BLaER1 treated with 17β-estradiol and CSF1 and Interleukin-3, amounts not matched to agents 10 nM and 100 nM (cell line): ENCODE measurements at regions not wholly inside any gene's neighbourhood (a gene's known extent, or its start where the extent isn't known, plus 50 kb on each side); places are given as distances from the start of the nearest gene placed in this dataset.
"Not testable (repeated sequence)": the region's sequence is repeated elsewhere in the genome, so short reads cannot be mapped to it uniquely, and the experiment has no call there.

Source experiments
- H3K27ac ChIP-seq, 11 experiments: shearing (Covaris generic); formaldehyde crosslinking; 2 replicates each; pipeline ENCODE4 v1.8.1; 2022
- H3K27me3 ChIP-seq, 11 experiments: shearing (Covaris generic); formaldehyde crosslinking; 2 replicates each; pipeline ENCODE4 v1.8.1; 2022
- H3K36me3 ChIP-seq, 11 experiments: shearing (Covaris generic); formaldehyde crosslinking; 2 replicates each; pipeline ENCODE4 v1.8.1; 2022
- H3K4me1 ChIP-seq, 10 experiments: shearing (Covaris generic); formaldehyde crosslinking; 2 replicates each; pipeline ENCODE4 v1.8.1; 2022
- H3K4me2 ChIP-seq, 11 experiments: shearing (Covaris generic); formaldehyde crosslinking; 2 replicates each; pipeline ENCODE4 v1.8.1; 2022
- H3K4me3 ChIP-seq, 10 experiments: shearing (Covaris generic); formaldehyde crosslinking; 2 replicates each; pipeline ENCODE4 v1.8.1; 2022
- H3K9ac ChIP-seq, 11 experiments: shearing (Covaris generic); formaldehyde crosslinking; 2 replicates each; pipeline ENCODE4 v1.8.1; 2022
- H3K9me3 ChIP-seq, 11 experiments: shearing (Covaris generic); formaldehyde crosslinking; replicated peaks in 1 of 11; 2 replicates each; pipeline ENCODE4 v1.8.1; 2022
- H4K20me1 ChIP-seq, 11 experiments: shearing (Covaris generic); formaldehyde crosslinking; 2 replicates each; pipeline ENCODE4 v1.8.1; 2022
- Cebpa-rat ChIP-seq, 11 experiments: shearing (Covaris generic); IDR thresholded peaks; 2 replicates each; pipeline ENCODE4 v1.8.1; 2022

- Histone ChIP-seq H3K9me3 (peaks cover 1 to 23% (median 13%) of the 10 kb centered on the region in 11 experiments; a peak in 20 of 22 replicates), H3K27ac (peak overlapping the region in 8 of 11 experiments; percentile 38 to 69 (median 62); a peak in 14 of 22 replicates), H3K4me2 (peak overlapping the region; percentile 3 to 82 (median 59); a peak in 21 of 22 replicates), H3K27me3 (no peaks in the 10 kb centered on the region), H3K36me3 (no peaks in the 10 kb centered on the region), H3K9ac (peak overlapping the region in 4 of 11 experiments; percentile 22 to 39 (median 32); a peak in 5 of 22 replicates), H3K4me3 (no peak overlapping the region), H4K20me1 (no peaks in the 10 kb centered on the region), H3K4me1 (peaks cover 8 to 21% (median 14%) of the 10 kb centered on the region in 10 experiments)
- TF ChIP-seq Cebpa-rat (IDR thresholded peaks at IDR 0.05), result peak in 5 of 11 experiments; percentile 18 to 44 (median 30); a peak in 3 of 22 replicates
These were observed 374.1 kb downstream of the ADGRD1 start for GRCh38 chr12:131327521-131328488.

GRCh38 chr12:131328861-131329845 is 375.4 kb downstream of the ADGRD1 start:
- H3K27me3 ChIP-seq, H3K27ac ChIP-seq: not testable (repeated sequence)

GRCh38 chr12:131330106-131330815 is 376.6 kb downstream of the ADGRD1 start:
- H3K36me3 ChIP-seq, result no peaks in the 10 kb centered on the region
- peak overlapping the region in 1 of 11 experiments; percentile 6; a peak in 1 of 22 replicates for H3K4me2 ChIP-seq
- no peak overlapping the region for H3K9ac ChIP-seq
- no peaks in the 10 kb centered on the region for H4K20me1 ChIP-seq
- TF ChIP-seq Cebpa-rat (IDR thresholded peaks at IDR 0.05), result no peak
- no peak overlapping the region for H3K27ac ChIP-seq
- H3K9me3 ChIP-seq, result peaks cover 0 to 10% (median 7%) of the 10 kb centered on the region in 11 experiments; a peak in 5 of 22 replicates
- no peak overlapping the region for H3K4me3 ChIP-seq
- H3K27me3 ChIP-seq, result no peaks in the 10 kb centered on the region
- peaks cover 6 to 24% (median 15%) of the 10 kb centered on the region in 10 experiments for H3K4me1 ChIP-seq

More at GRCh38 chr12:131328861-131329845, 375.4 kb downstream of the ADGRD1 start:
- H3K4me3 ChIP-seq, H4K20me1 ChIP-seq, H3K9ac ChIP-seq, H3K36me3 ChIP-seq, H3K9me3 ChIP-seq, H3K4me2 ChIP-seq: not testable (repeated sequence)
- peaks cover 8 to 21% (median 13%) of the 10 kb centered on the region in 10 experiments for H3K4me1 ChIP-seq

- Histone ChIP-seq H3K4me1 (peaks cover 6 to 24% (median 15%) of the 10 kb centered on the region in 10 experiments), H3K27me3 (no peaks in the 10 kb centered on the region), H3K4me3 (no peak overlapping the region), H3K27ac (no peak overlapping the region), H3K9me3 (peaks cover 0 to 10% (median 6%) of the 10 kb centered on the region in 11 experiments; a peak in 5 of 22 replicates), H3K36me3 (no peaks in the 10 kb centered on the region), H3K9ac (no peak overlapping the region), H3K4me2 (no peak overlapping the region), H4K20me1 (no peaks in the 10 kb centered on the region)
- TF ChIP-seq Cebpa-rat (IDR thresholded peaks at IDR 0.05), result no peak
These were observed 377.5 kb downstream of the ADGRD1 start for GRCh38 chr12:131331148-131331750.

- Histone ChIP-seq H3K27ac (no peak overlapping the region), H3K9ac (no peak overlapping the region), H3K9me3 (peaks cover 0 to 10% (median 6%) of the 10 kb centered on the region in 11 experiments; a peak in 5 of 22 replicates), H3K4me2 (no peak overlapping the region), H3K4me3 (no peak overlapping the region), H4K20me1 (no peaks in the 10 kb centered on the region), H3K36me3 (no peaks in the 10 kb centered on the region), H3K4me1 (peaks cover 6 to 22% (median 14%) of the 10 kb centered on the region in 10 experiments), H3K27me3 (no peaks in the 10 kb centered on the region)
- TF ChIP-seq Cebpa-rat (IDR thresholded peaks at IDR 0.05), result no peak
These were observed 378.5 kb downstream of the ADGRD1 start for GRCh38 chr12:131332224-131332623.

- no peak for TF ChIP-seq Cebpa-rat (IDR thresholded peaks at IDR 0.05)
- Histone ChIP-seq H3K4me3 (no peak overlapping the region), H3K9ac (no peak overlapping the region), H3K9me3 (peaks cover 0 to 10% (median 6%) of the 10 kb centered on the region in 11 experiments; a peak in 5 of 22 replicates), H4K20me1 (no peaks in the 10 kb centered on the region), H3K4me1 (peaks cover 0 to 13% (median 4%) of the 10 kb centered on the region in 10 experiments; a peak in 15 of 20 replicates), H3K27me3 (no peaks in the 10 kb centered on the region), H3K36me3 (no peaks in the 10 kb centered on the region), H3K27ac (no peak overlapping the region), H3K4me2 (no peak overlapping the region)
These were observed 377.8 kb upstream of the SFSWAP start for GRCh38 chr12:131333136-131333535.

GRCh38 chr12:131333621-131334440 is 377.1 kb upstream of the SFSWAP start:
- no peak overlapping the region for H3K9ac ChIP-seq
- peaks cover 0 to 10% (median 6%) of the 10 kb centered on the region in 11 experiments; a peak in 5 of 22 replicates for H3K9me3 ChIP-seq
- no peak overlapping the region for H3K27ac ChIP-seq
- no peak overlapping the region for H3K4me2 ChIP-seq
- no peaks in the 10 kb centered on the region for H4K20me1 ChIP-seq
- no peak overlapping the region for H3K4me3 ChIP-seq
- H3K4me1 ChIP-seq, result peaks cover 0 to 8% (median 0%) of the 10 kb centered on the region in 10 experiments; a peak in 5 of 20 replicates
- no peaks in the 10 kb centered on the region for H3K36me3 ChIP-seq
- no peaks in the 10 kb centered on the region for H3K27me3 ChIP-seq
- no peak for TF ChIP-seq Cebpa-rat (IDR thresholded peaks at IDR 0.05)
